A673 (cell line): ENCODE measurements at regions not wholly inside any gene's neighbourhood (a gene's known extent, or its start where the extent isn't known, plus 50 kb on each side); places are given as distances from the start of the nearest gene placed in this dataset.

Experiments
- BruUV-seq: library from RNA; stranded (reverse); fragments of 400-500 nt; replicated peaks from 2 replicates; lab custom pipeline; 2021; lab: Mats Ljungman, UMichigan
- CTCF ChIA-PET: fragments of 300-600 bp; sonication (Branson Sonifier 250); formaldehyde crosslinking; loops from one replicate; lab custom pipeline; 2022; ENCODE audit warnings: antibody characterized with exemption; lab: Charles Lee
- POLR2A ChIA-PET: fragments of 300-600 bp; sonication (Branson Sonifier 250); formaldehyde crosslinking; loops from one replicate; lab custom pipeline; 2022; ENCODE audit warnings: antibody characterized with exemption; ENCODE audit not compliant: low non-redundant PET; lab: Charles Lee
- DNase-seq: peaks from one replicate; pipeline ENCODE4 v3.0.0-alpha.2; 2015; ENCODE audit warnings: low spot score
- H3K27ac ChIP-seq: fragments of 200-600 bp; sonication (generic); 2 replicates; pipeline ENCODE4 v1.5.1; 2016; ENCODE audit warnings: mixed run types, low read depth, mild to moderate bottlenecking, mixed read lengths, antibody characterized with exemption, low read length; ENCODE audit not compliant: poor library complexity, severe bottlenecking
- H3K27me3 ChIP-seq: fragments of 200-600 bp; sonication (generic); replicated peaks from 2 replicates; pipeline ENCODE4 v1.6.1; 2017; ENCODE audit warnings: mixed run types, low read depth, mild to moderate bottlenecking, mixed read lengths, antibody characterized with exemption, low read length; ENCODE audit not compliant: insufficient read depth, poor library complexity
- H3K36me3 ChIP-seq: fragments of 200-600 bp; sonication (generic); 2 replicates; pipeline ENCODE4 v1.6.1; 2016; ENCODE audit warnings: mixed run types, mild to moderate bottlenecking, mixed read lengths, antibody characterized with exemption, low read length; ENCODE audit not compliant: insufficient read depth, poor library complexity, severe bottlenecking
- H3K4me1 ChIP-seq: fragments of 200-600 bp; sonication (generic); 2 replicates; pipeline ENCODE4 v1.6.1; 2017; ENCODE audit warnings: mixed run types, mild to moderate bottlenecking, mixed read lengths, antibody characterized with exemption, low read length; ENCODE audit not compliant: insufficient read depth, poor library complexity, severe bottlenecking
- H3K4me3 ChIP-seq: fragments of 200-600 bp; sonication (generic); 2 replicates; pipeline ENCODE4 v1.5.1; 2016; ENCODE audit warnings: low read depth, mixed run types, mild to moderate bottlenecking, mixed read lengths, low read length; ENCODE audit not compliant: poor library complexity, severe bottlenecking
- H3K9me3 ChIP-seq: fragments of 200-600 bp; sonication (generic); 2 replicates; pipeline ENCODE4 v1.6.1; 2016; ENCODE audit warnings: mixed run types, low read depth, mild to moderate bottlenecking, mixed read lengths, antibody characterized with exemption, low read length; ENCODE audit not compliant: poor library complexity, severe bottlenecking
- EZH2 ChIP-seq: fragments of 200-600 bp; sonication (generic); IDR thresholded peaks from 2 replicates; pipeline ENCODE4 v1.6.1; 2017; ENCODE audit warnings: borderline replicate concordance, low read depth, mild to moderate bottlenecking, mixed read lengths, antibody characterized with exemption, low read length; ENCODE audit not compliant: poor library complexity, severe bottlenecking
- intact Hi-C: fragments of 100-400 bp; cut with micrococcal nuclease; formaldehyde crosslinking; loops from one replicate; pipeline ENCODE4 v1.10.0; 2022; ENCODE audit not compliant: unreplicated experiment
- TF ChIP-seq, protein P1 (sequence below): fragments of 300-800, 200-600 bp; sonication (generic); conservative IDR thresholded peaks from 2 replicates; pipeline ENCODE4 v1.5.1; 2017; ENCODE audit warnings: low read depth, mild to moderate bottlenecking, antibody characterized with exemption, low read length, moderate library complexity, mixed read lengths

GRCh38 chr21:21722731-21723130 is 724.5 kb downstream of the NCAM2 start:
- Histone ChIP-seq H3K4me1 (no peaks in the 10 kb centered on the region), H3K27me3 (no peaks in the 10 kb centered on the region), H3K36me3 (no peaks in the 10 kb centered on the region), H3K4me3 (no peak overlapping the region), H3K9me3 (no peaks in the 10 kb centered on the region), H3K27ac (no peak overlapping the region)
- ChIA-PET CTCF (no interaction called here), POLR2A (no interaction called here)
- no peak for DNase-seq
- TF ChIP-seq, protein P1, sequence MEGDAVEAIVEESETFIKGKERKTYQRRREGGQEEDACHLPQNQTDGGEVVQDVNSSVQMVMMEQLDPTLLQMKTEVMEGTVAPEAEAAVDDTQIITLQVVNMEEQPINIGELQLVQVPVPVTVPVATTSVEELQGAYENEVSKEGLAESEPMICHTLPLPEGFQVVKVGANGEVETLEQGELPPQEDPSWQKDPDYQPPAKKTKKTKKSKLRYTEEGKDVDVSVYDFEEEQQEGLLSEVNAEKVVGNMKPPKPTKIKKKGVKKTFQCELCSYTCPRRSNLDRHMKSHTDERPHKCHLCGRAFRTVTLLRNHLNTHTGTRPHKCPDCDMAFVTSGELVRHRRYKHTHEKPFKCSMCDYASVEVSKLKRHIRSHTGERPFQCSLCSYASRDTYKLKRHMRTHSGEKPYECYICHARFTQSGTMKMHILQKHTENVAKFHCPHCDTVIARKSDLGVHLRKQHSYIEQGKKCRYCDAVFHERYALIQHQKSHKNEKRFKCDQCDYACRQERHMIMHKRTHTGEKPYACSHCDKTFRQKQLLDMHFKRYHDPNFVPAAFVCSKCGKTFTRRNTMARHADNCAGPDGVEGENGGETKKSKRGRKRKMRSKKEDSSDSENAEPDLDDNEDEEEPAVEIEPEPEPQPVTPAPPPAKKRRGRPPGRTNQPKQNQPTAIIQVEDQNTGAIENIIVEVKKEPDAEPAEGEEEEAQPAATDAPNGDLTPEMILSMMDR = no peak
- TF ChIP-seq EZH2 = no peak
- intact Hi-C loops = loop anchor here (10.0 kb wide), 1 partner anchor 512 kb away; no protein-coding TSS in a partner anchor
- no TSS peak for BruUV-seq

DNA sequence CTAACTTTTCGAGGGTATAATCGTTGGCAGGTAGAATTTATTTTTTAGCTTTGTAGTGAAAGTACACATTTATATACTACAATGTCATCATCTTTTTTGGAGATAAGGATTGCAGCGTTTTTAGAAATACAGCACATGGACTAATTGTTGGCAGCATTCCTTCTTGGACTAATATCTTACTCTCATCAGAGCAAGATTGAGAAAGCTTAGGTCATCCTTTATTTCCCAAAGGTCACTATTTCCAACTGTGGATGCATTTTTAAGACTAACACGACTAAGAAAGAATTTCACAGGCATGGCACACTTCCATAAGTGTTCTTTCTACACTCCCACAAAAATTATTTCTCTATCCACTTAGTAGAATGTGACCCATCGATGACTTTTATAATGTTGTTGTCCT is 732.3 kb downstream of the NCAM2 start:
- intact Hi-C loops = no loop called here
- ChIA-PET CTCF (no interaction called here), POLR2A (no interaction called here)
- Histone ChIP-seq H3K9me3 (no peaks in the 10 kb centered on the region), H3K4me3 (no peak overlapping the region), H3K36me3 (no peaks in the 10 kb centered on the region), H3K4me1 (no peaks in the 10 kb centered on the region), H3K27ac (no peak overlapping the region), H3K27me3 (no peaks in the 10 kb centered on the region)
- BruUV-seq = no TSS peak
- TF ChIP-seq, protein P1 = no peak
- no peak for TF ChIP-seq EZH2
- DNase-seq = no peak

GRCh38 chr21:21731626-21732025 is 733.4 kb downstream of the NCAM2 start:
- no peak for DNase-seq
- Histone ChIP-seq H3K4me1 (no peaks in the 10 kb centered on the region), H3K27ac (no peak overlapping the region), H3K27me3 (no peaks in the 10 kb centered on the region), H3K4me3 (no peak overlapping the region), H3K36me3 (no peaks in the 10 kb centered on the region), H3K9me3 (no peaks in the 10 kb centered on the region)
- TF ChIP-seq EZH2 = no peak
- TF ChIP-seq, protein P1 = no peak
- POLR2A ChIA-PET = no interaction called here
- CTCF ChIA-PET = no interaction called here
- intact Hi-C loops = no loop called here
- BruUV-seq = no TSS peak
